Skin epidermis (tissue), 12 donors: ENCODE measurements at regions not wholly inside any gene's neighbourhood (a gene's known extent, or its start where the extent isn't known, plus 50 kb on each side); places are given as distances from the start of the nearest gene placed in this dataset.
A peak's percentile ranks its signal among the peaks of the same experiment; 100 is the strongest.
"Not testable (repeated sequence)": the region's sequence is repeated elsewhere in the genome, so short reads cannot be mapped to it uniquely, and the experiment has no call there.

Source experiments
- H3K27ac ChIP-seq, 21 experiments: fragments of 200-600 bp; sonication (generic) in 11 of 21; one replicate each; pipeline ENCODE4 v1.5.0; 2020; ENCODE audit warnings: mild to moderate bottlenecking in 3 of 21, inconsistent platforms in 2 of 21, moderate library complexity in 2 of 21
- H3K4me3 ChIP-seq, 7 experiments: fragments of 200-600 bp; sonication (generic) in 2 of 7; one replicate each; pipeline ENCODE4 v1.5.0; 2020; ENCODE audit warnings: inconsistent platforms in 2 of 7, mild to moderate bottlenecking in 2 of 7, moderate library complexity in 1 of 7

GRCh38 chr10:4270116-4270515, 485.1 kb upstream of the KLF6 start:
- Histone ChIP-seq H3K4me3 (no peak overlapping the region), H3K27ac (no peak overlapping the region)

GRCh38 chr10:4268490-4268889, 483.5 kb upstream of the KLF6 start:
- not testable (repeated sequence) for H3K27ac ChIP-seq, H3K4me3 ChIP-seq

- Histone ChIP-seq H3K27ac (peak overlapping the region in 1 of 21 experiments; percentile 16), H3K4me3 (no peak overlapping the region)
These were observed 482.2 kb upstream of the KLF6 start for GRCh38 chr10:4267086-4267773.

GRCh38 chr10:4266416-4267085, 481.5 kb upstream of the KLF6 start:
- Histone ChIP-seq H3K27ac (no peak overlapping the region), H3K4me3 (no peak overlapping the region)

GRCh38 chr10:4265964-4266363, 481.0 kb upstream of the KLF6 start:
- no peak overlapping the region for H3K4me3 ChIP-seq
- peak overlapping the region in 1 of 21 experiments; percentile 10 for H3K27ac ChIP-seq

GRCh38 chr10:4264209-4264865, 479.3 kb upstream of the KLF6 start:
- Histone ChIP-seq H3K27ac (peak overlapping the region in 2 of 21 experiments; percentile 53 to 71), H3K4me3 (no peak overlapping the region)

- no peak overlapping the region for H3K4me3 ChIP-seq
- peak overlapping the region in 6 of 21 experiments; percentile 12 to 71 (median 32) for H3K27ac ChIP-seq
These were observed 478.6 kb upstream of the KLF6 start for GRCh38 chr10:4263601-4263921.

- H3K27ac ChIP-seq = peak overlapping the region in 5 of 21 experiments; percentile 12 to 53 (median 32)
- H3K4me3 ChIP-seq = no peak overlapping the region
These were observed 478.0 kb upstream of the KLF6 start for GRCh38 chr10:4262870-4263600.

- Histone ChIP-seq H3K4me3 (no peak overlapping the region), H3K27ac (no peak overlapping the region)
These were observed 477.4 kb upstream of the KLF6 start for GRCh38 chr10:4262449-4262848.

- peak overlapping the region in 4 of 21 experiments; percentile 13 to 65 (median 50) for H3K27ac ChIP-seq
- no peak overlapping the region for H3K4me3 ChIP-seq
These were observed 475.6 kb upstream of the KLF6 start for GRCh38 chr10:4260483-4261124.

GRCh38 chr10:4257939-4258465, 473.0 kb upstream of the KLF6 start:
- H3K4me3 ChIP-seq = no peak overlapping the region
- no peak overlapping the region for H3K27ac ChIP-seq

- Histone ChIP-seq H3K4me3 (no peak overlapping the region), H3K27ac (no peak overlapping the region)
These were observed 472.0 kb upstream of the KLF6 start for GRCh38 chr10:4256971-4257370.

GRCh38 chr10:4255751-4256150, 470.7 kb upstream of the KLF6 start:
- no peak overlapping the region for H3K27ac ChIP-seq
- no peak overlapping the region for H3K4me3 ChIP-seq

GRCh38 chr10:4254101-4254994, 469.3 kb upstream of the KLF6 start:
- Histone ChIP-seq H3K27ac (peak overlapping the region in 1 of 21 experiments; percentile 43), H3K4me3 (no peak overlapping the region)

- Histone ChIP-seq H3K27ac (no peak overlapping the region), H3K4me3 (no peak overlapping the region)
These were observed 467.7 kb upstream of the KLF6 start for GRCh38 chr10:4252701-4253100.

- H3K27ac ChIP-seq = no peak overlapping the region
These were observed 465.5 kb upstream of the KLF6 start for GRCh38 chr10:4250587-4250887.

GRCh38 chr10:4249841-4250586, 465.0 kb upstream of the KLF6 start:
- Histone ChIP-seq H3K27ac (no peak overlapping the region), H3K4me3 (no peak overlapping the region)

More at GRCh38 chr10:4250587-4250887, 465.5 kb upstream of the KLF6 start:
- H3K4me3 ChIP-seq = no peak overlapping the region

GRCh38 chr10:4247379-4247778, 462.4 kb upstream of the KLF6 start:
- no peak overlapping the region for H3K4me3 ChIP-seq
- peak overlapping the region in 8 of 21 experiments; percentile 11 to 92 (median 60) for H3K27ac ChIP-seq
